Iris pigment epithelial cell (primary cell): ENCODE measurements at regions not wholly inside any gene's neighbourhood (a gene's known extent, or its start where the extent isn't known, plus 50 kb on each side); places are given as distances from the start of the nearest gene placed in this dataset.
"Not testable (repeated sequence)": the region's sequence is repeated elsewhere in the genome, so short reads cannot be mapped to it uniquely, and the experiment has no call there.

Experiments used
- DNase-seq: peaks from one replicate; pipeline ENCODE4 v3.0.0-alpha.2; 2011; ENCODE audit warnings: low read depth

DNA sequence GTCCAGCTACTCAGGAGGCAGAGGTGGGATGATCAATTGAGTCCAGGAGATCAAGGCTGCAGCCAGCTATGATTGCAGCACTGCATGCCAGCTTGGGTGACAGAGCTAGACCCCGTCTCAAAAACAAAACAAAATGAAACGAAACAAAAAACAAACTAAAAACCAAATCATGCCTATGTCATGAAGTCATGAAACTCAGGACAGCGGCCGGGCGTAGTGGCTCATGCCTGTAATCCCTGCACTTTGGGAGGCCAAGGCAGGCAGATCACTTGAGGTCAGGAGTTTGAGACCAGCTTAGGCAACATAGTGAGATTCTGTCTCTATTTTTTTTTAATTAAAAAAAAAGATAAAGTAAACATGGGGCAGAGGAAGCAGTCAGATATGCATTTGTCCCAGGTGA lies 472.6 kb downstream of the GOLGA6L6 start:
- not testable (repeated sequence) for DNase-seq

DNA sequence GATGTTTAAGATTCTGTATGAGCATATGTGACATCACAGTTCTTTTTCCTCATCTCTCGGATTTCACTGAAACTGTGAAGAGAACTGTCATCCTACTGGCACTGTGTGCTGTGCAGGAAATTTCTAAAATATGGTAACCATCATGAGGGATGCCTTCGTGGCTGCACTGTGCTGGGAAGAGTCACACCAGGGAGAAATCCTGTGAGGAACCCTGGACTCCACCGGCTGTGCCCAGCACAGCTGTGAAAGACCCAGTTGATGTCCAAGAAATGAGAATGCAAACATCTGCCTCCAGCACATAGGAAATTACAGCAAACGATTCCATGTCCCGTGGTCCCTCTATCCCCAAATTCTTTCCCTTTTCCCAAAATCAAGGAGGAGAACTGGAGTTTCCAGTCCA lies 475.4 kb downstream of the GOLGA6L6 start:
- not testable (repeated sequence) for DNase-seq

DNA sequence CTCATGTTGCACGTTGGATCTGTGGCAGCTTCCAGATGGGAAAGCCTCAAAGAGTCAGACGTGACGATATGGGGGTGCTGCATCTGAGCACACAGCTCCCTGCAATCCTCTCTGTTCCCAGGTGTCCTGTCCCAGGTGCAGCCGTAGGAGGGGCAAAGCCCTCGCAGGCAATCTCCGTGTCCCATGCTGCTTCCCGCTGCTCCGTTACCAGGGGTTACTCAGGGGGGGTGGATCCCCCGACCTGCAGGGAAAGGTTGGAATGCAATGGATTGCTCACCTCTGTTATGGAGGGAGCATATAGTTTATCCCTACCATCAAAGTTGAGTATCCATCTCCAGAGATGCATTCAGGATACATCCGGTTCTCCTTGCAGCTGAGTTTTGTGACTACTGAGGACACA lies 476.1 kb downstream of the GOLGA6L6 start:
- DNase-seq, result not testable (repeated sequence)

DNA sequence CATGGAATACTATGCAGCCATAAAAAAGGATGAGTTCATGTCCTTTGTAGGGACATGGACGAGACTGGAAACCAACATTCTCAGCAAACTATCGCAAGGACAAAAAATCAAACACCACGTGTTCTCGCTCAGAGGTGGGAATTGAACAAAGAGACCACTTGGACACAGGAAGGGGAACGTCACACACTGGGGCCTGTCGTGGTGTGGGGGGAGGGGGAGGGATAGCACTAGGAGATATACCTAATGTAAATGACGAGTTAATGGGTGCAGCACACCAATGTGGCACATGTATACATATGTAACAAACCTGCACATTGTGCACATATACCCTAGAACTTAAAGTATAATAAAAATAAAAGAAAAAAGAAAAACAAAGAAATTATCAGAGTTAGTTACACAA lies 478.4 kb downstream of the GOLGA6L6 start:
- DNase-seq, result not testable (repeated sequence)

DNA sequence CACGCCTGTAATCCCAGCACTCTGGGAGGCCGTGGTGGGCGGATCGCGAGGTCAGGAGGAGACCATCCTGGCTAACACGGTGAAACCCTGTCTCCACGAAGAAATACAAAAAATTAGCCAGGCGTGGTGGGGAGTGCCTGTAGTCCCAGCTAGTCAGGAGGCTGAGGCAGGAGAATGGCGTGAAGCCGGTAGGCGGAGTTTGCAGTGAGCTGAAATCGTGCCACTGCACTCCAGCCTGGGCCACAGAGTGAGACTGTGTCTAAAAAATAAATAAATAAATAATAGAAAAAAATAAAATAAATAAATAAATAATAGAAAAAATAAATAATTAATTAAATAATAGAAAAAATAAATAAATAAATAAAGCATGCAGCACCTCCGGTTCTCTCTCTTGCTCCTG lies 480.8 kb downstream of the GOLGA6L6 start:
- DNase-seq, result not testable (repeated sequence)

DNA sequence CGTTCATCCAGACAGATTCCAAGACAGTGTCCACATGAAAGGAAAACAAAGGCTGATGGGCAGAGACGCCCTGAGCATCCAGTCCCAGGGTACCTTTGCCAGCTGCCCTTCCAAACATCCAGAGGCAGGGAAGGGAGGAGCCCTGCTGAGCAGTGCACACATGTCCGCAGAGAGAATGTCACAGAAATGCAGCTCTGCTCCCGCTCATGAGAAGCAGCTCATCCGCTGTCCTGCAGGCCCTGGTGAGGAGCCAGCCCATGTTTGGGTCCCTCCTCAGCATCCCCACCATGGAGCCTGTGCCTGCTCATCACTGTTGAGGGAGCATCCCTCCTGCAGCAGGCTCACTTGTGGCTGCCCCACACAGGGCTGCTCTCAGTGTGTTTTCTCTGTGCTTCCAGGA lies 484.7 kb downstream of the GOLGA6L6 start:
- DNase-seq, result not testable (repeated sequence)

DNA sequence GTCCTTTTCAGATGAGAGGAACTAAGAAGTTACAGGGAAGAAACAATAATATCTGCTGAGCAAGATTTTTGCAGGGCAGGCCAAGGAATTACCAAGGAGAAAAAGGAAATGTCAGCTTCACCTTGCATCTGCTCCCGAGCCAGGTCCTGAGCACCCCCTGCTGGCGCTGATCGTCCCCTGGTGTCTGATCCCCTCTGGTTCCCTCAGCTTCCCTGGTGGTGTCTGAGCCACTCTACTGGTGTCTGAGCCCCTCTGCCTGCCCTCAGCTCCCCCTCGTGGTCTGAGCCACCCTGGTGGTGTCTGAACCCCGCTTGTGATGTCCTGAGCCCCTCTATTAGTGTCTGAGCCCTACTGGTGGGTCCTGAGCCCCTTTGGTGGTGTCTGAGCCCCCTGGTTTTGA lies 485.7 kb downstream of the GOLGA6L6 start:
- not testable (repeated sequence) for DNase-seq

DNA sequence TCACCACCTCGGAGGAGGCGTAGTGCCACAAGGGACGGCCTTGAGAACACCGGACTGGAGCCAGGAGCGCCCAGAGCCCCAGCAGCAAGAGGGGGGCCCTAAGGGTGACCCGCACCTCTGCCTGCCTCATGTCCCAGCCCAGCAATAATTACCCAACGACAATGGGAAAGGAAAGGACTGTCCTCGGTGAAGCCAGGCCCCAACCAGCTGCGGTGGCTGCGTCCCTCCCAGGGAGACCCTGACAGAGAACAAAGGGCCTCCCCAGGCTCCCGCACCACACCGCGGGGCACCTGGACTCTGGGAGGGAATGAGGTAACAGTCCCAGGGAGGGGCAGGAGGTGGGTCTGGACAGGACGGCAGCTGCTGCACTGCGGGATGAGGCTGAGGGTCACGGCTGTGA lies 493.4 kb downstream of the GOLGA6L6 start:
- not testable (repeated sequence) for DNase-seq

DNA sequence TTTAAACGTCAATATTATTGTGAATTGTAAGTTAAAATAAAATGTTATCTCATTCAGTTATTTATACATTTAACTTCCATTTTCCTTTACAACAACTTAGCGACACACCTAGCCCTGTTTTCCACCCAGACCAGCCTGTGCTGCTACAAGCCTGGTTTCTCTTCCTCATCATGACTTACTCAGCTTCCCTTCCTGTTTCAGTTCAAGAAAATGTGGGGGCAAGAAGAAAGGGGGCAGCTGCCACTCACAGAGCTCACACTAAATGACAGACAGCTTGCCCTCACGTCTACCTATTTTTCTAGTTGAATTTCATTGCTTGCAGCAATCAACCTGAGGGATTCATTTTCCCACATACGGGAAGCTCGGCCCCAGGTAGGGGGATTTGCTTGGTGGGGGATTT lies 496.4 kb downstream of the GOLGA6L6 start:
- not testable (repeated sequence) for DNase-seq

DNA sequence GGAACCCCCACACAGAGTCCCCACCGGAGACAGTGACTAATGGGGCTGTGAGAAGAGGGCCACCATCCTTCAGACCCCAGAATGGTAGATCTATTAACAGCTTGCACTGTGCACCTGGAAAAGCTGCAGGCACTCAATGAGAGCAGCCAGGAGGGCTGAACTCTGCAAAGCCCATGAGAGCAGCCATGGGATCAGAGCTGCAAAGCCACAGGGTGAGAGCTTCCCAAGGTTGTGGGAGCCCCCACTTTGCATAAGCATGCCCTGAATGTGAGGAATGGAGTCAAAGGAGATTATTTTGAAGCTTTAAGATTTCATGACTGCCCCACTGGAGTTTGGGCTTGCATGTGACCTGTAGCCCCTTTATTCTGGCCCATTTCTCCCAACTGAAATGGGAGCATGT lies 500.9 kb downstream of the GOLGA6L6 start:
- DNase-seq, result not testable (repeated sequence)

DNA sequence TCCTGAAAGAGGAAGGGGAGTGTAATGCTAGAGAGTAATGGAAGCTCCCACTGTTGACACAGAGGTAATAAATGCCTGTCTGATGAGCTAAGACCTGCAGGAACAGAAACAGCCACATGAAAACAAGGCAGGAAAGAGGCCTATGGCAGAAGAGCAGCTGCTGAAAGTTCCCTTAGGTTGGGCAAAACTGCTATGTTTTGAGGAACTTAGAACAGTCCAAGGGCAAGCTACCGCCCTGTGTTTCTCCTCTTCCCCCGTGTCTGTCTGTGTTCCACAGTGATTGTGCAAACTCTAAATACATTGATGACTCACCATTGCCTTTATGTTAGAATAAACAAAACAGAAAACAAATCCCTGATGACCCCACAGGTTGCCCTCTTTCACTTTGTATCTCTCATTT lies 516.6 kb downstream of the GOLGA6L6 start:
- not testable (repeated sequence) for DNase-seq

DNA sequence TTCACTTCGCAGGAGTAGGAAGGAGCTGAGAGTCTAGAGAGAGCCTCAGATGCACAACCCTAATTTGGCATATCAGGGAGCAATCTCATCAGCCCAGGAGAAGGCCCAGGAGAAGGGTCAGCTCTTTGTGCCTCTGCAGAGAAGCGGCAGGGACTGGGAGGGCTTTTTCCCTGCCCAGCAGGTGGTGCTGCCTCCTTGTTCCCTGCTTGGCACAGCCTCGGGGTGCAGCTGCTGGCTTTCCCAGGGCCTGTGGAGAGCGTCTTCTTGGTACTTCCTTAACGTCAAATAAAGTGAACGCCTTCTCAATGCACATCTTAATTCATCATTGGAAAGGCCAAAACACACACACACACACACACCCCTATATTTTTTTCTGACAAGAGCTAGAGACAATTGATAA lies 519.3 kb downstream of the GOLGA6L6 start:
- not testable (repeated sequence) for DNase-seq

DNA sequence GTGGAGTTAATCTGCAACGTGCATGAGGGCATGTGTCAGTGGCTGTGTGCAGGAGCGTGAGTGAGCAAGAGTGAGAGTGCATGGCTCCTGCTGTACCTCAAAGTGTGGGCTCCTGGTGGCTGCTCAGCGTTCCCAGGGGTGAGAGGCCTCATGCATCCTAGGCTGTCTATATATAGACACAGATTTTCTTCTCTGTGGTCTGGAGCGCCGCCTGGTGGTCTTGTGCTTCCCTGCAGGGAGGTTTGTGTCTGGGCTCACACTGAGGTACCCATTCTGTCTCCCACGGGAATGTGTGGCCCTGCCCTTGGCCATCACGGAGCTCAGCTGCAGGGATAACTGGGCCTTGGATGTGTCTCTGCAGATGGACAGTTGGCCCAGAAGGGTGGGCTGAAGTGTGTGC lies 520.2 kb downstream of the GOLGA6L6 start:
- not testable (repeated sequence) for DNase-seq

DNA sequence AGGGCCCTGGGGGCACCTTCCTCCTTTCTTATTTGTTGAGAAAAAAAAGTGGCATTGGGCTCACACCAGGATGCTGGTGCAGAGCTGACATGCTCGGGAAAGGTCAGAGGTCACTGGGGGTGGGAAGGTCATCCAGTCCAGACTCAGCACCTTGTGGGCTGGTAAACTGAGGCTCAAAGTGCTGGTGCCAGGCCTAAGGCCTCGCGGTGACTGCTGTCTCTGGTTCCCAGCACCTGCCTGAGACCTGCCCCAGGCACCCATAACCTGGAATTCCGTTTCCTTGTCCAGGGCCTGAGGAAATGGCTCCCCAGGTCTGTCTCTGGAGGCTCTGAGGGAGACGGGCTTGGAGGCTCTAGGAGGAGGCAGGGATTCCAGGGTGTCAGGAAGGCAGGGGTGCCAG lies 521.0 kb downstream of the GOLGA6L6 start:
- not testable (repeated sequence) for DNase-seq

DNA sequence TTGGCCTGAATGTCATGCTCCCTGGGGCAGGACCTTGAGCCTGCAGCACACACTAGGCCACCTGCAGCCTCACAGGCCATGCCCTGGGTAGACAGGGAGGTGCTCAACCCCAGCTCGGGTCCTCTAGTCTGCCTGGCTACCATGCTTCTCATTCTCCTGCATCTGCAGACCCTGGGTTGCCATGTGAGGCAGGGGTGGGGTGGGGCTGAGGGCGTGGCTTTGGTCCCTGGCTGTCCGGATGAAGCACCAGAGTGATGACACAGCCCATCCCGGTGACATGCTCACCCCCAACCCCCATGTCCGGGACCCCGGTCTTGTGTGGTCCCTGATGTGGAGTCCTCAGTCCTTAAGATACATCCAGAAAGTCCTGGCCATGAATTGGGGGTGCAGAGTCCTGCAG lies 521.8 kb downstream of the GOLGA6L6 start:
- not testable (repeated sequence) for DNase-seq

DNA sequence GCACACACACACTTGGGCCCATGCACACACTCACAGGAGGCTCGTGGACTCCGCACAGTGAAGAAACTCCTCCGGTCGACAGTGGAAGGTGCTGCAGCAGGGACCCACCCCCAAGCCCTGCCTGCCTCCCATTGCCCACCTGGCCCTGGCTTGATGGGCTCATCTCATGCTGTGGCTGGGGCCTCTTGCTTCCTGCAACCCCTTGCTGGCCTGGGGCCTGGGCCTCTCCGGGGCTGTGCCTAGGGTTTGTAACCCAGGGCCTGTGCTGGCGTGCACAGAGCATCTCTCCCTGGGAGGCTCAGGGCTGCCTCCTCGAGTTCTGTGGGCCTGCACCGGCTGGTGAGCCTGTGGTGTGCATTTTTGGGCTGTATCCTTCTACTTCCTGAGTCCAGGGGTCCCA lies 524.0 kb downstream of the GOLGA6L6 start:
- DNase-seq, result not testable (repeated sequence)

DNA sequence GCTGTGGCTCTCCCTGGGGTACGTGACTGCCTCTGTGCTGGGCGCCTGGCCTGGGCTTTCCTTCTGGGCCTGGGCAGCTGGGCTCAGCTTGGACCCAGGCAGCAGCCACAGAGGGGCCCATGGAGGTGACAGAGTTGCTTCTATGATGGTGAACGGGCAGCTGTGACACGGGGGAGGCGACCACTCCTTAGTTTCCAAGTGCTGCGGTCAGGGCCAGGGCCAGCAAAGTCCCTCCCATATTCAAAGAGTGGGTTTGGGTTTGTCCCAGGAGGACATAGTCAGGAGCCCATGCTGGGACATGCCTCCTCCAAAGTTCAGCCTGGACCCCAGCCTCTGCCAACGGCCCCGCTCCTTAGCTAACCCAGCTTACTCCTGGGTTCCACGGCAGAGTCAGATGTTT lies 524.7 kb downstream of the GOLGA6L6 start:
- DNase-seq, result not testable (repeated sequence)

DNA sequence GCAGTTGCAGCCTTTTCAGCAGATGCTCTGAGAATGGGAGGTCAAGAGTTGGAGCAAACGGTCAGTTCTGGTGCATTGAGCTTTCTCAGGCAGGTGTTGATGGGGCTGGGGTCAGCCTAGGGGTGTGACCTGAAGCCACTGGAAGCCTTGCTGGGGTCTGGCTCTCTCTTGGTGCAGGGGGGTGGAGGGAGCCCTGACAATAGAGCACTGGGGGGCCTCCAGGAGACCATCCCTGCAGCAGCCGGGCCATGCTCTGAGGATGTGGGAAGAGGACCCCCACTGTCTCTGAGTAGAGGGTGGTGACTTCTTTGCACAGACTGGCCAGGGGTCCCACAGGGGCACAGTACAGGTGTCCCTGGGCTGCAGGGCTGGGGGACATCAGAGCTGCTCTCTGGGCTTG lies 528.8 kb downstream of the GOLGA6L6 start:
- DNase-seq, result not testable (repeated sequence)

DNA sequence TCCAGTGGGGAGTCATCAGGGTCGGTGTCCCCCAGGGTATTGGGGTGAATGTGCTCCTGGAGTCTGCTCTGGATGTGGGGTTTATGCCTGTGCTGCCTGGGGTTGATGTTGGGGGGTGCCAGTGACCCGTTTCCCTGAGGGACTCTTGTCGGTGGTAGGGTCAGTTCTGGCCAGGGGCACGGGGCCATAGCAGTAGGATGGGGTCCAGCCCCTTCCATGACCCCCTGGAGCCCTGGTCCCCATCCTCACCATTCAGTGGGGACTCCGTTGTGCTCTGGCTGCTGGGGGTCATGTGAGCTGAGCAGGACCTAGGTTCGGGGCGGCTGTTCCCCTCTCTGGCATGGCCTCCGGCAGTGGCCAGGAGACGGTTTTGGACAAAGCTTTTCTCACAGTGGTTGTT lies 530.8 kb downstream of the GOLGA6L6 start:
- not testable (repeated sequence) for DNase-seq

DNA sequence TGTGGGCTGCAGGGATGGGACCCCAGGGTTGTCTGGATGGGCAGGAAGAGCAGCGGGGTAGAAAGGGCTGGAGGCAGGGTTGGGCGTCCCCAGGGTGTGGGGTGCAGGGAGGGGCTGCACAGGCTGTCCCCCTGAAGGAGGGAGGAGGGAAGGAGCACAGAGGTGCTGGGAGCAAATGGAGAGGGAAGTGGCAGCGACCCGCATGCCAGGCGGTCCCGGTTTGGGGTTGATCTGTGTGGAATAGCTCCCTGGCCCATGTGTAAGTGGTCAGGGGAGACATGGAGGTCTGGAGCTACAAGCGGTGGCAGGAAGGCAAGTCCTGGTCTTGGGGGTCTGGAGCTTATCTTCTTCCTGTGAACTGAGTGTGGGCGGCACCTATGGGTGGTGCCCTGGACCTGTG lies 532.0 kb downstream of the GOLGA6L6 start:
- DNase-seq, result not testable (repeated sequence)

DNA sequence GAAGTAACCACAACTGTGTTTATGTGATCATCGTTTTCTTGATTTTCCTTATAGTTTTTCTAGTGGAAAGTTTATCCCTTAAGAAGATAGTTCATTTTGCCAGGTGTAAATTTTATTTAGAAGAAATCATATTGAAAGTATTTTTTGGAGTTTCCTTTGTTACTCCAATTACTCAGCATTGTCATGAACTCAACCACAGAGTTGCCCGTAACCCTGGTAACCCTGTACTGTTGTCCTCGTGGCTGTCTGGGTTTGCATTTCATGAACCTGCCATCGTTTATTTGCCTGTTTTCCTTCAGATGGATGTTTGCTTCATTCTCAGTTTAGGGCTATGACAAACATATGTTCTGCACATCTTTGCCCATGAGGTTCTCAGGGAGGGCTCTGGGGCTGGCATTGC lies 534.3 kb downstream of the GOLGA6L6 start:
- DNase-seq, result not testable (repeated sequence)

DNA sequence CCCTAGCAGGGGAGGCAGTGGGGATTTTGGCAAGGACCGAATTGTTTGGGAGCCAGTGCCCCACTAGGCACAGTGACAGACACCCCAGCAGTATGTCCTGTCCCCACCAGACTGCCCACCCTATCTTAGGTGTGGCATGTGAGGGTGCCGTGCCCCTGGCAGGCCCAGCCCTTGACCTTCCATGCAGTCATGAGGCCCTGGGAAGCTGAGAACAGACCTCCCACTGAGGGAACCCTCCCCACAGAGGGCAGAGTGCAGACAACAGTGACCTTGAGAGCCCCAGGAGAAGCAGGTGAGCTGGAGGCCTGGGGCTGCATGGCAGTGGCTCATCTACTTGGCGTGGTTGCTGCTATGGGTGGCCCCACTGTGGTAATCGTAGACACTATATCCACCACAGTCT lies 538.1 kb downstream of the GOLGA6L6 start:
- DNase-seq, result not testable (repeated sequence)

DNA sequence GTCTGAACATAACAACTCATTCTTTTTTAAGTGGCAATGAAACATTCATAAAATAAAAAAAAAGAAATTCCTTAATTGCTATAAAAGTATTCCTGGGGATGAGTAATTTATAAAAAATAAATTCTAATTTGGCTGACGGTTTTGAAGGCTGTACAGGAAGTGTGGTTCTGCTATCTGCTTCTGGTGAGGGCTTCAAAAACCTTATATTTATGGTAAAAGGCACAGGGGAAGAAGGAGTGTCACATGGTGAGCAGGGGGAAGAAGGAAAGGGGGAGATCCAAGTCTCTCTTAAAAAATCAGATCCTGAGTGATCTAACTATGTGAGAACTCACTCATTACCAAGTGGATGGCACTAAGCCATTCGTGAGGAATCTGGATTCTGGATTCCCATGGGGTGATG lies 539.0 kb downstream of the GOLGA6L6 start:
- DNase-seq, result not testable (repeated sequence)

DNA sequence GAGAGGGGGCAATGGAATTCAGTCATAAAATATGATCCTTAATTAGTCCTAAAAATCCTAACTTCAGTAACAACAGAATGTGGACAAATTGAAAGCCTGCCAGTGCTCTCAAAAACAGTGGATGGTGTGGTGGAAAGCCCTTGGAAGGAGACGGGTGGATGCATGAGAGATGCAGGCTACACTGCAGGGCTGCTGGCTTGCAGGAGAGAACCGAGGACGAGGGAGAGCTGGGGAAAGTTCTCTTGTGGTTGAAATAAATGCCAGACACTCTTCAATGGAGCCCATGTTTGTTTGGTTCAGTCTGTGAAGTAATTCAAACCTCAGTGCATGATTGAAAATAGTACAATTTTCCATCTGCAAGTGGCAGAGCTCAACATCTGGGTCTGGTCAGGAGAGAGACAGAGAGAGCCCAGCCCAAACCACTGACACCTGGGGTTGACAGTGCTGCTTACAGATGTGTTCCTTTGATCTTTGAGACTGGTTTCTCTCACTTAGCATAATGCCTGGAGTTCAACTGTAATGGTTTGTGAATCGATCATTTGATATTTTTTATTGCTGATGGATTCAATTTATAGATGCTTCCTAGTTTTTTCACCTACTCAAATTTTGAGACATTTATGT lies 544.9 kb downstream of the GOLGA6L6 start:
- DNase-seq, result not testable (repeated sequence)
